ENCODE measurements at regions not wholly inside any gene's neighbourhood (a gene's known extent, or its start where the extent isn't known, plus 50 kb on each side); places are given as distances from the start of the nearest gene placed in this dataset.

DNA sequence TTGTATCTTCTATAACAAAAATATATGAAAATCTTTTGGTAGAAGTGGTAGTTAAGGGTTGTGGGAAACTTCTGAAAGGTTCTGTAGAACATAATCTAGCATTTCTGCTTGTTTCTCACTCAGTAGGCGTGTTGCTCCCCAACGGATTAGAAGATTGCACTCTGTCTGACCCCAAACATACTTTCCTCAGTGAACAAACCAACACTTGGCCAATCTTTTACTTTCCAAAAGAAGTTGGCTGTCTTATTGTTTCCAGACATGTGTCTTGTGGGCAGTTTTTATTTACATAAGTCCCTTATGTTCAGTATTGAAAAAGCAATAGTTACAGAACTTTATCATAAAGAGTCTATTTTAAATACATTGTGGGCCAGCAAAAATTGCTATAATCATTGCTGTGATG, 312.8 kb upstream of the EPHA5 start:
- H3K9me3 ChIP-seq (ENCODE audit: control insufficient read depth, low read length), result no peaks in the 10 kb centered on the region
- WGBS, 2 experiments (ENCODE audit: insufficient coverage in 2 of 2), result 40% methylated on average over 1 of the region's 2 CpGs; no CpG with 5 or more reads in 1 of the 2 experiments
- H3K4me1 ChIP-seq (ENCODE audit: control insufficient read depth, insufficient read depth, low read length, poor library complexity, severe bottlenecking), result no peaks in the 10 kb centered on the region
- H3K36me3 ChIP-seq (ENCODE audit: control insufficient read depth, insufficient read depth, low read length), result no peaks in the 10 kb centered on the region
- H3K27ac ChIP-seq (ENCODE audit: low read depth, low read length, severe bottlenecking), result no peak overlapping the region
- no peak overlapping the region for H3K4me3 ChIP-seq (ENCODE audit: extremely low read depth, insufficient read depth, low read length, poor library complexity, severe bottlenecking)

- Histone ChIP-seq H3K4me3 (ENCODE audit: extremely low read depth, insufficient read depth, low read length, poor library complexity, severe bottlenecking) (no peak overlapping the region), H3K36me3 (ENCODE audit: control insufficient read depth, insufficient read depth, low read length) (no peaks in the 10 kb centered on the region), H3K27ac (ENCODE audit: low read depth, low read length, severe bottlenecking) (no peak overlapping the region), H3K4me1 (ENCODE audit: control insufficient read depth, insufficient read depth, low read length, poor library complexity, severe bottlenecking) (no peaks in the 10 kb centered on the region), H3K9me3 (ENCODE audit: control insufficient read depth, low read length) (no peaks in the 10 kb centered on the region)
- WGBS, 2 experiments (ENCODE audit: insufficient coverage in 2 of 2), result 100% methylated on average over 1 to 2 of the region's 2 CpGs
Measured at GRCh38 chr4:65976287-65976686, 306.0 kb upstream of the EPHA5 start.

DNA sequence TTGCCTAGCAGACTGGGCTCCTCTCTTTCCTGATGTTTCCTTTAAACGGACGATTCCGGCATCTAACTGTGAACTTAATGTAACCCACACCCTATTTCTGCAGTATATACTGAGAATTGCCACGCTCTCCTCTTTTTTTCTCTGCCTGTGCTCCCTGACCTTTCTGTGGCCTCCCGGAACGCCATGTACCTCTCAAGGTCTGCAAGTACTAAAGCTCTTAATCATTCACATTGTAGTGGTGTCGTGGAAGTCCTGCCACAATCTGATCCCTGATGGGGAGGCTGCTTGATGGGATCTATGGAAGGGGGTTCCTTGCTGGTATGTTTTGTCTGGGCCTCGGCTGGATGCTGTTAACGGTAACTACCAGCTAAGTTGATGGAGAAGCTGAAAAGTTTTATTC, 302.9 kb upstream of the EPHA5 start:
- Histone ChIP-seq H3K36me3 (ENCODE audit: control insufficient read depth, insufficient read depth, low read length) (no peaks in the 10 kb centered on the region), H3K9me3 (ENCODE audit: control insufficient read depth, low read length) (no peaks in the 10 kb centered on the region), H3K27ac (ENCODE audit: low read depth, low read length, severe bottlenecking) (no peak overlapping the region), H3K4me1 (ENCODE audit: control insufficient read depth, insufficient read depth, low read length, poor library complexity, severe bottlenecking) (no peaks in the 10 kb centered on the region), H3K4me3 (ENCODE audit: extremely low read depth, insufficient read depth, low read length, poor library complexity, severe bottlenecking) (no peak overlapping the region)
- WGBS, 2 experiments (ENCODE audit: insufficient coverage in 2 of 2), result 82 to 92% methylated on average over 4 to 5 of the region's 9 CpGs

DNA sequence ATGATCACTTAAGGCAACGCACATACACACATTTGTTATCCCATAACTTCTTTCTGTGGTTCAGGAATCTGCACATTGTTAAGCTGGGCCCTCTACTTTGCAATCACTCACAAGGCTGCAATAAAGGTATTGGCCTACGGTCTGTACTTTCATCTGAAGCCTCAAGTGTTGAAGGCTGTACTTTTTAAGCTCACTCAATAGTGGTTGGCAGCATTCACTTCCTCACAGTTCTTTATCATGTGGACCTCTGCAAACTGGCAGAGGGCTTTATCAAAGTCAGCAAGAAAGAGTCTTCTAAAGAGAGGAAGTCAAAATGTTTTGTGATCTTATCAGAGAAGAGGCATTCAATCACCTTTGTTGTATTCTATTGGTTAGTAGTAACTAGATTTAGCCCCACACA, 301.4 kb upstream of the EPHA5 start:
- Histone ChIP-seq H3K9me3 (ENCODE audit: control insufficient read depth, low read length) (no peaks in the 10 kb centered on the region), H3K4me3 (ENCODE audit: extremely low read depth, insufficient read depth, low read length, poor library complexity, severe bottlenecking) (no peak overlapping the region), H3K36me3 (ENCODE audit: control insufficient read depth, insufficient read depth, low read length) (no peaks in the 10 kb centered on the region), H3K27ac (ENCODE audit: low read depth, low read length, severe bottlenecking) (no peak overlapping the region), H3K4me1 (ENCODE audit: control insufficient read depth, insufficient read depth, low read length, poor library complexity, severe bottlenecking) (no peaks in the 10 kb centered on the region)
- WGBS, 2 experiments (ENCODE audit: insufficient coverage in 2 of 2), result 94% methylated on average over 2 of the region's 2 CpGs

GRCh38 chr4:65968831-65969558, 298.7 kb upstream of the EPHA5 start:
- Histone ChIP-seq H3K4me3 (ENCODE audit: extremely low read depth, insufficient read depth, low read length, poor library complexity, severe bottlenecking) (no peak overlapping the region), H3K4me1 (ENCODE audit: control insufficient read depth, insufficient read depth, low read length, poor library complexity, severe bottlenecking) (no peaks in the 10 kb centered on the region), H3K9me3 (ENCODE audit: control insufficient read depth, low read length) (no peaks in the 10 kb centered on the region), H3K36me3 (ENCODE audit: control insufficient read depth, insufficient read depth, low read length) (no peaks in the 10 kb centered on the region), H3K27ac (ENCODE audit: low read depth, low read length, severe bottlenecking) (no peak overlapping the region)
- 75% methylated on average over 6 of the region's 7 CpGs; no CpG with 5 or more reads in 1 of the 2 experiments for WGBS, 2 experiments (ENCODE audit: insufficient coverage in 2 of 2)

- no peak overlapping the region for H3K4me3 ChIP-seq (ENCODE audit: extremely low read depth, insufficient read depth, low read length, poor library complexity, severe bottlenecking)
- no peaks in the 10 kb centered on the region for H3K4me1 ChIP-seq (ENCODE audit: control insufficient read depth, insufficient read depth, low read length, poor library complexity, severe bottlenecking)
- no peaks in the 10 kb centered on the region for H3K9me3 ChIP-seq (ENCODE audit: control insufficient read depth, low read length)
- 20 to 75% methylated on average over 1 of the region's 1 CpG for WGBS, 2 experiments (ENCODE audit: insufficient coverage in 2 of 2)
- no peaks in the 10 kb centered on the region for H3K36me3 ChIP-seq (ENCODE audit: control insufficient read depth, insufficient read depth, low read length)
- no peak overlapping the region for H3K27ac ChIP-seq (ENCODE audit: low read depth, low read length, severe bottlenecking)
Measured at GRCh38 chr4:65960751-65961150, 290.5 kb upstream of the EPHA5 start.

DNA sequence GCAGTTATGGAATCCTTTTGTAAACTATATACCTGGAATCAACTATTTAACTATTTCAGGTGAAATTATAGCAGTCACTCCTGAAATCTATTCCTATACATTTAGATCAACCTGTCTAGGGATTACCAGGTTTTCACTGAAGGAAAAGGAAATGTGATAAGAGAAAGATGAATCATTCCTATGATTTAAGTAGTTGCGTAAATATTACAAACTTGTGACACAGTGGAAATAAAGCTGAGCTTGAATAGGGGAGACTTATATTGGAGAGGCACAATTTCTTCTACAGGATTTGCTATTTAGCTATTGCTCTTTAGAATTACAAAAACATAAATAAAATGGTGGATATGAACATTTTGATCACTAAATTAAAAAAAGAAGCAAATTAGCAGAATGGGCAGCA, 284.1 kb upstream of the EPHA5 start:
- H3K4me3 ChIP-seq (ENCODE audit: extremely low read depth, insufficient read depth, low read length, poor library complexity, severe bottlenecking), result no peak overlapping the region
- no peaks in the 10 kb centered on the region for H3K4me1 ChIP-seq (ENCODE audit: control insufficient read depth, insufficient read depth, low read length, poor library complexity, severe bottlenecking)
- H3K36me3 ChIP-seq (ENCODE audit: control insufficient read depth, insufficient read depth, low read length), result no peaks in the 10 kb centered on the region
- no peaks in the 10 kb centered on the region for H3K9me3 ChIP-seq (ENCODE audit: control insufficient read depth, low read length)
- H3K27ac ChIP-seq (ENCODE audit: low read depth, low read length, severe bottlenecking), result no peak overlapping the region
- WGBS, 2 experiments (ENCODE audit: insufficient coverage in 2 of 2), result 100% methylated on average over 1 of the region's 1 CpG

GRCh38 chr4:65951177-65951576, 280.9 kb upstream of the EPHA5 start:
- Histone ChIP-seq H3K4me3 (ENCODE audit: extremely low read depth, insufficient read depth, low read length, poor library complexity, severe bottlenecking) (no peak overlapping the region), H3K36me3 (ENCODE audit: control insufficient read depth, insufficient read depth, low read length) (no peaks in the 10 kb centered on the region), H3K4me1 (ENCODE audit: control insufficient read depth, insufficient read depth, low read length, poor library complexity, severe bottlenecking) (no peaks in the 10 kb centered on the region), H3K27ac (ENCODE audit: low read depth, low read length, severe bottlenecking) (no peak overlapping the region), H3K9me3 (ENCODE audit: control insufficient read depth, low read length) (no peaks in the 10 kb centered on the region)
- 100% methylated on average over 1 of the region's 1 CpG for WGBS, 2 experiments (ENCODE audit: insufficient coverage in 2 of 2)

DNA sequence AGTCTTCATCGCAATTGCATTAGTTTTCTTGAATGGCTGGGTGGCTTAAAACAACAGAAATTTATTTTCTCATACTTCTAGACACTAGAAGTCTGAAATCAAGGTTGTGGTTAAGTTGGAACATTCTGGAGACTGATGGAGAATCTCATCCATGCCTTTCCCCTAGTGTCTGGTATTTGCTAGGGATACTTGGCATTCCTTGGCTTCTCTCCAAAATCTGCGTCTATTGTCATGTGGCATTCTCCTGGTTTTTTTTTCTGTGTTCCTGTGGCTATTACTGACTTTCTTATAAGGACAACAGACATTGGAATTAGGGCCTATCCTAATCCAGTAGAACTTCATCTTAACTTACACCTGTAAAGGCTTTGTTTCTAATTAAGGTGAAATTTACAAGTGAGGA, 272.8 kb upstream of the EPHA5 start:
- Histone ChIP-seq H3K27ac (ENCODE audit: low read depth, low read length, severe bottlenecking) (no peak overlapping the region), H3K4me1 (ENCODE audit: control insufficient read depth, insufficient read depth, low read length, poor library complexity, severe bottlenecking) (no peaks in the 10 kb centered on the region), H3K4me3 (ENCODE audit: extremely low read depth, insufficient read depth, low read length, poor library complexity, severe bottlenecking) (no peak overlapping the region), H3K9me3 (ENCODE audit: control insufficient read depth, low read length) (no peaks in the 10 kb centered on the region), H3K36me3 (ENCODE audit: control insufficient read depth, insufficient read depth, low read length) (no peaks in the 10 kb centered on the region)
- no CpG with 5 or more reads among the region's 2 CpGs for WGBS, 2 experiments (ENCODE audit: insufficient coverage in 2 of 2)

DNA sequence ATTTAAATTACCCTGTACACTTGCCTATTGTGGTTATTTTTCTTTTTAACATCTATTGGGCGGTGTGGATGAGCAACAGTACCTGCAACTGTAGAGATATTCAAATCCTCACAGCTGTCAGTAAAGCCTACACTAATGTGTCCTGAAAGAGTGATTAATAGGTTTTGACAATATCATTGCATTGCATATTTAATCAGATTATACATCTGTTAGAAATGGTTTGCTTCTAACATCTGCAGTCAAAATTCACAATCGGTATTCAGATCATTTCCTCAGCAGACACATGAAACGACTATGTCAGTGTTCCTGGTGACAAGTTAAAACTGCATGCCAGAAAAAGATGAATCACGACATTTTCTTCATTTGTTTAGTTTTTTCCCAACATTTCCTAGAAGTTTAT, 254.6 kb upstream of the EPHA5 start:
- H3K36me3 ChIP-seq (ENCODE audit: control insufficient read depth, insufficient read depth, low read length), result no peaks in the 10 kb centered on the region
- H3K27ac ChIP-seq (ENCODE audit: low read depth, low read length, severe bottlenecking), result no peak overlapping the region
- no peaks in the 10 kb centered on the region for H3K9me3 ChIP-seq (ENCODE audit: control insufficient read depth, low read length)
- H3K4me3 ChIP-seq (ENCODE audit: extremely low read depth, insufficient read depth, low read length, poor library complexity, severe bottlenecking), result no peak overlapping the region
- no peaks in the 10 kb centered on the region for H3K4me1 ChIP-seq (ENCODE audit: control insufficient read depth, insufficient read depth, low read length, poor library complexity, severe bottlenecking)
- 85 to 93% methylated on average over 2 of the region's 4 CpGs for WGBS, 2 experiments (ENCODE audit: insufficient coverage in 2 of 2)

- WGBS, 2 experiments (ENCODE audit: insufficient coverage in 2 of 2), result no CpG with 5 or more reads among the region's 1 CpG
- Histone ChIP-seq H3K27ac (ENCODE audit: low read depth, low read length, severe bottlenecking) (no peak overlapping the region), H3K4me3 (ENCODE audit: extremely low read depth, insufficient read depth, low read length, poor library complexity, severe bottlenecking) (no peak overlapping the region), H3K4me1 (ENCODE audit: control insufficient read depth, insufficient read depth, low read length, poor library complexity, severe bottlenecking) (no peaks in the 10 kb centered on the region), H3K36me3 (ENCODE audit: control insufficient read depth, insufficient read depth, low read length) (no peaks in the 10 kb centered on the region), H3K9me3 (ENCODE audit: control insufficient read depth, low read length) (no peaks in the 10 kb centered on the region)
Measured at GRCh38 chr4:65923616-65924015, 253.3 kb upstream of the EPHA5 start.

Data from mesodermal cell (in vitro differentiated cells).